OCI-LY1 (cell line): ENCODE measurements at regions not wholly inside any gene's neighbourhood (a gene's known extent, or its start where the extent isn't known, plus 50 kb on each side); places are given as distances from the start of the nearest gene placed in this dataset.

Source experiments
- H2AFZ ChIP-seq: fragments of 200-600 bp; sonication (generic), shearing (Covaris generic); 2 replicates; pipeline ENCODE4 v1.6.0; 2014; ENCODE audit warnings: antibody characterized with exemption, mild to moderate bottlenecking, low read length
- H3F3A ChIP-seq: fragments of 200-600 bp; sonication (generic), shearing (Covaris generic); 2 replicates; pipeline ENCODE4 v1.6.0; 2014; ENCODE audit warnings: mild to moderate bottlenecking, antibody characterized with exemption, low read length, moderate library complexity; ENCODE audit not compliant: insufficient read depth
- H3K27ac ChIP-seq: fragments of 200-600 bp; sonication (generic); 2 replicates; pipeline ENCODE4 v1.5.1; 2014; ENCODE audit warnings: low read length, mixed run types, mild to moderate bottlenecking, low read depth; ENCODE audit not compliant: poor library complexity, severe bottlenecking
- H3K27me3 ChIP-seq: fragments of 200-600 bp; sonication (generic); 2 replicates; pipeline ENCODE4 v1.6.0; 2014; ENCODE audit warnings: antibody characterized with exemption, mild to moderate bottlenecking, low read length, moderate library complexity; ENCODE audit not compliant: insufficient read depth
- H3K36me3 ChIP-seq: fragments of 200-600 bp; sonication (generic); 2 replicates; pipeline ENCODE4 v1.6.1; 2014; ENCODE audit warnings: mild to moderate bottlenecking, antibody characterized with exemption, low read length, moderate library complexity, mixed read lengths; ENCODE audit not compliant: insufficient read depth
- H3K4me1 ChIP-seq: fragments of 200-600 bp; sonication (generic); 2 replicates; pipeline ENCODE4 v1.5.1; 2014; ENCODE audit warnings: mild to moderate bottlenecking, low read length, moderate library complexity; ENCODE audit not compliant: insufficient read depth, severe bottlenecking
- H3K4me2 ChIP-seq: fragments of 200-600 bp; sonication (generic), shearing (Covaris generic); 2 replicates; pipeline ENCODE4 v1.6.1; 2014; ENCODE audit warnings: low read length
- H3K4me3 ChIP-seq: fragments of 200-600 bp; sonication (generic); 2 replicates; pipeline ENCODE4 v1.5.1; 2014; ENCODE audit warnings: low read length, low read depth, mild to moderate bottlenecking, mixed read lengths; ENCODE audit not compliant: poor library complexity, severe bottlenecking
- H3K79me2 ChIP-seq: fragments of 200-600 bp; shearing (Covaris generic); 2 replicates; pipeline ENCODE4 v1.6.1; 2016; ENCODE audit warnings: mixed run types, low read length, mixed read lengths; ENCODE audit not compliant: insufficient read depth
- H3K9ac ChIP-seq: fragments of 200-600 bp; sonication (generic), shearing (Covaris generic); 2 replicates; pipeline ENCODE4 v1.6.1; 2014; ENCODE audit warnings: mild to moderate bottlenecking, low read length, mixed read lengths
- H3K9me2 ChIP-seq: fragments of 200-600 bp; sonication (generic), shearing (Covaris generic); 2 replicates; pipeline ENCODE4 v1.6.1; 2014; ENCODE audit warnings: low read depth, mild to moderate bottlenecking, low read length, mixed read lengths
- H3K9me3 ChIP-seq: fragments of 200-600 bp; shearing (Covaris generic); 2 replicates; pipeline ENCODE4 v1.6.1; 2014; ENCODE audit warnings: low read length, mixed read lengths
- H4K20me1 ChIP-seq: fragments of 200-600 bp; sonication (generic), shearing (Covaris generic); 2 replicates; pipeline ENCODE4 v1.6.0; 2016; ENCODE audit warnings: mild to moderate bottlenecking, low read length; ENCODE audit not compliant: insufficient read depth
- EZH2 ChIP-seq: fragments of 200-600 bp; sonication (generic), shearing (Covaris generic); IDR thresholded peaks from 2 replicates; pipeline ENCODE4 v1.8.0; 2017; ENCODE audit warnings: borderline replicate concordance, mixed run types, mild to moderate bottlenecking, antibody characterized with exemption, low read length, moderate library complexity, mixed read lengths
- TF ChIP-seq, protein P1 (sequence below): fragments of 200-600 bp; sonication (generic), shearing (Covaris generic); IDR thresholded peaks from 2 replicates; pipeline ENCODE4 v1.5.1; 2017; ENCODE audit warnings: mild to moderate bottlenecking, antibody characterized with exemption, low read length, moderate library complexity, mixed read lengths

DNA sequence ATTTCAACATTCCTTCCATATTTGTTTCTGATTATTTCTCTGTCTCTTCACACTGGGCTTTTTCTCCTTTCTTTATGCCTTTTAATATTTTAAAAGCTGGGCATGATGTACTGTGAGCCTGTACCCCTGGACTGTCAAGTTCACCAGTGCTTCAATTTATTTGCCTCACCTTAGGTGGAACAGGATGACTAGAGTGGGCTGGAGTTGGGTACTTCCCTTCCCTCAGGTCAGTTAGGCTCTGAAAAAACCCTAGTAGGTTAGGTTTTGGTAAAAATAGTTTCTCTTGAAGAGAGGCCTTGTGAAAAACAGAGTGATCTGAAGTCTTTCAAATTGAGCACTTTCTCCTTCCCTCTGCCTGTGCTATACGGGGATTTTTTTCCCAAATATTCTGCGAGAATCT is 163.0 kb upstream of the LYPLAL1 start:
- TF ChIP-seq EZH2: no peak
- TF ChIP-seq, protein P1, sequence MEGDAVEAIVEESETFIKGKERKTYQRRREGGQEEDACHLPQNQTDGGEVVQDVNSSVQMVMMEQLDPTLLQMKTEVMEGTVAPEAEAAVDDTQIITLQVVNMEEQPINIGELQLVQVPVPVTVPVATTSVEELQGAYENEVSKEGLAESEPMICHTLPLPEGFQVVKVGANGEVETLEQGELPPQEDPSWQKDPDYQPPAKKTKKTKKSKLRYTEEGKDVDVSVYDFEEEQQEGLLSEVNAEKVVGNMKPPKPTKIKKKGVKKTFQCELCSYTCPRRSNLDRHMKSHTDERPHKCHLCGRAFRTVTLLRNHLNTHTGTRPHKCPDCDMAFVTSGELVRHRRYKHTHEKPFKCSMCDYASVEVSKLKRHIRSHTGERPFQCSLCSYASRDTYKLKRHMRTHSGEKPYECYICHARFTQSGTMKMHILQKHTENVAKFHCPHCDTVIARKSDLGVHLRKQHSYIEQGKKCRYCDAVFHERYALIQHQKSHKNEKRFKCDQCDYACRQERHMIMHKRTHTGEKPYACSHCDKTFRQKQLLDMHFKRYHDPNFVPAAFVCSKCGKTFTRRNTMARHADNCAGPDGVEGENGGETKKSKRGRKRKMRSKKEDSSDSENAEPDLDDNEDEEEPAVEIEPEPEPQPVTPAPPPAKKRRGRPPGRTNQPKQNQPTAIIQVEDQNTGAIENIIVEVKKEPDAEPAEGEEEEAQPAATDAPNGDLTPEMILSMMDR: no peak
- Histone ChIP-seq H3K9ac (no peak overlapping the region), H3K79me2 (no peaks in the 10 kb centered on the region), H4K20me1 (no peaks in the 10 kb centered on the region), H3F3A (no peaks in the 10 kb centered on the region), H3K4me1 (no peaks in the 10 kb centered on the region), H2AFZ (no peak overlapping the region), H3K27me3 (no peaks in the 10 kb centered on the region), H3K9me2 (no peaks in the 10 kb centered on the region), H3K36me3 (no peaks in the 10 kb centered on the region), H3K27ac (no peak overlapping the region), H3K4me2 (no peak overlapping the region), H3K9me3 (no peaks in the 10 kb centered on the region), H3K4me3 (no peak overlapping the region)

DNA sequence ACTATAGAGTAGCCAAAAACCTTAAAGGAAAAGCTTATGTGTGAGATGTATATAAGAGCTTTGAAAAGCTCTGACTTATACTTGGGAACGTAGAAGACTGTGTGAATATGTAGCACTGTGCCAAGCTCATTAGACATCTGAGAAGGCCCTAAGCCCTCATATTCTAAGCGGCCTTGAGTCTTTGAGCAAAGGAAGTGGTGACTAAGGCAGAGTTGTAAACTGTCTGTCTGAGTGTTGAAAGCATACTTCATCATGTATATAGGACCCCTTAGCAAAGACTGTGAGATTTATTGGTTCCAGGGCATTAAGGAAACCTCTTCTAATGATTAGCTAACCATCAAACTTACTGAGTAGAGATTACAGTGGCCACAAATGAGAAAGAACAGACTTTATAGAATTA is 153.3 kb upstream of the LYPLAL1 start:
- H3F3A ChIP-seq: no peaks in the 10 kb centered on the region

DNA sequence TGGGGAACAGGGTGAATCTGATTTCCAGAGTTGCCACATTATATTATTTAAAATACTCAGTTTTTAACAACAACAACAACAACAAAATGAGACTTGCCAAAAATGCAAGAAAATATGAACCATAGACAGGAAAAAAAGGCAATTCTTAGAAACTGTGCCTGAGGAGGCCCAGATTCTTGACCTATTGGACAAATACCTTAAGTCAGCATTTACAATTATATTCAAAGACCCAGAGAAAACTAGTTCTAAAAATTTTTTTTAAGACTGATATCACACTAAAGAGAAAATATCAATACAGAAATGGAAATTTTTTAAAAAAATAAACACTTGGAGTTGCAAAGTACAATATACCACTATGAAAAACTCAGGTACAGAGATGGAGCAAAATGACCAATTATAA is 152.8 kb upstream of the LYPLAL1 start:
- Histone ChIP-seq H3K4me1 (no peaks in the 10 kb centered on the region), H3K9me3 (no peaks in the 10 kb centered on the region)

More for the DNA sequence above, 153.3 kb upstream of the LYPLAL1 start:
- H4K20me1 ChIP-seq: no peaks in the 10 kb centered on the region
- no peaks in the 10 kb centered on the region for H3K36me3 ChIP-seq
- H3K27me3 ChIP-seq: no peaks in the 10 kb centered on the region
- TF ChIP-seq, protein P1: no peak
- TF ChIP-seq EZH2: no peak
- H3K9ac ChIP-seq: no peak overlapping the region
- no peaks in the 10 kb centered on the region for H3K9me3 ChIP-seq
- no peak overlapping the region for H3K4me2 ChIP-seq
- no peaks in the 10 kb centered on the region for H3K79me2 ChIP-seq
- no peaks in the 10 kb centered on the region for H3K9me2 ChIP-seq
- H2AFZ ChIP-seq: no peak overlapping the region
- no peaks in the 10 kb centered on the region for H3K4me1 ChIP-seq
- H3K4me3 ChIP-seq: no peak overlapping the region
- no peak overlapping the region for H3K27ac ChIP-seq

More for the DNA sequence above, 152.8 kb upstream of the LYPLAL1 start:
- H2AFZ ChIP-seq: no peak overlapping the region
- no peaks in the 10 kb centered on the region for H3K9me2 ChIP-seq
- H3K4me3 ChIP-seq: no peak overlapping the region
- no peaks in the 10 kb centered on the region for H3K36me3 ChIP-seq
- no peaks in the 10 kb centered on the region for H3K79me2 ChIP-seq
- no peaks in the 10 kb centered on the region for H4K20me1 ChIP-seq
- H3K9ac ChIP-seq: no peak overlapping the region
- no peak overlapping the region for H3K4me2 ChIP-seq
- TF ChIP-seq EZH2: no peak
- TF ChIP-seq, protein P1: no peak
- no peaks in the 10 kb centered on the region for H3K27me3 ChIP-seq
- no peak overlapping the region for H3K27ac ChIP-seq
- no peaks in the 10 kb centered on the region for H3F3A ChIP-seq
